HUES48 (cell line): ENCODE measurements at regions not wholly inside any gene's neighbourhood (a gene's known extent, or its start where the extent isn't known, plus 50 kb on each side); places are given as distances from the start of the nearest gene placed in this dataset.

Source experiments
- H3K27ac ChIP-seq: one replicate; pipeline ENCODE4 v1.7.0; 2013; ENCODE audit warnings: low read depth, low read length, inconsistent platforms
- H3K27me3 ChIP-seq: 2 replicates; pipeline ENCODE4 v1.6.1; 2013; ENCODE audit warnings: mild to moderate bottlenecking, low read length; ENCODE audit not compliant: control insufficient read depth, insufficient read depth
- H3K36me3 ChIP-seq: 2 replicates; pipeline ENCODE4 v1.6.1; 2013; ENCODE audit warnings: low read length; ENCODE audit not compliant: control insufficient read depth, insufficient read depth
- H3K4me1 ChIP-seq: 2 replicates; pipeline ENCODE4 v1.6.1; 2013; ENCODE audit warnings: mild to moderate bottlenecking, low read length; ENCODE audit not compliant: control insufficient read depth, insufficient read depth
- H3K4me3 ChIP-seq: 2 replicates; pipeline ENCODE4 v1.5.1; 2013; ENCODE audit warnings: mild to moderate bottlenecking, low read depth, low read length
- H3K9ac ChIP-seq: 2 replicates; pipeline ENCODE4 v1.6.1; 2013; ENCODE audit warnings: mild to moderate bottlenecking, low read depth, low read length, moderate library complexity
- H3K9me3 ChIP-seq: 2 replicates; pipeline ENCODE4 v1.6.1; 2013; ENCODE audit warnings: low read length; ENCODE audit not compliant: control insufficient read depth, insufficient read depth

DNA sequence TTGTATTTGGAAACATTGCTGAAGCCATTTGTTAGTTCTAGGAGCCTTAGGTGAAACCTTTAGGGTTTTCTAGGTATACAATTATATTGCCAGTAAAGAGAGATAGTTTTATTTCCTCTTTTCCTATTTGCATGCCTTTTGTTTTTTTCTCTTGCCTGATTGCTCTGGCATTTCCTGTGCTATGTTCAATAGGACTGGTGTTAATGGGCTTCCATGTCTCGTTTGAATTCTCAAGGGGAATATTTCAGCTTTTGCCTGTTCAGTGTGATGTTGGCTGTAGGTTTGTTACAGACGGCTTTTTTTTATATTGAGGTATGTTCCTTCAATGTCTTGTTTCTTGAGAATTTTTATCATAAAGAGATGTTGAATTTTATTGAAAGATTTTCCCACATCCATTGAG, 1054.9 kb upstream of the NXPH2 start:
- Histone ChIP-seq H3K9ac (no peak overlapping the region), H3K27me3 (no peaks in the 10 kb centered on the region), H3K27ac (peak overlapping the region; percentile 22), H3K9me3 (no peaks in the 10 kb centered on the region), H3K4me1 (peaks cover 27% of the 10 kb centered on the region), H3K4me3 (0 out of 2 replicates have a peak overlapping the region, but pooled peaks have one; percentile 16), H3K36me3 (no peaks in the 10 kb centered on the region)

DNA sequence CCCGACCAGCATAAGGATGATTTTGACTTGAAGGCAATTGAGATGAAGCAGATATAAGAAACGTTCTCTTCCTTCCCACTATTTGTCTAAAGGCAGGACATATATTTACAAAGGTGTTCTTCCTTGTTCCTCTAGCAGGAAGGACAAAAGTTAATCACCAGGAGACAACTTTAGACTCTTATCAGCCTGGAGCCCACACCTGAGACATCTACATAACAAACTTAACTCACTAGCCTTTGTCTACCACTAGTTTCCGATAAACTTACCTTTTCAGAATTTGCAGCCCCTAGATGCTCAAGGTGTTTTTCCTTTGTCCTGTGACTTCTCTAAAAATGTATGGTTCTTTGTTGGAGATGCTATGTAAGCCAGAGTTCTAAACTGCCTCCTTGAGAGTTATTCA, 1047.8 kb upstream of the NXPH2 start:
- Histone ChIP-seq H3K27me3 (no peaks in the 10 kb centered on the region), H3K9ac (no peak overlapping the region), H3K9me3 (no peaks in the 10 kb centered on the region), H3K27ac (no peak overlapping the region), H3K36me3 (no peaks in the 10 kb centered on the region), H3K4me3 (no peak overlapping the region), H3K4me1 (peaks cover 6% of the 10 kb centered on the region)

DNA sequence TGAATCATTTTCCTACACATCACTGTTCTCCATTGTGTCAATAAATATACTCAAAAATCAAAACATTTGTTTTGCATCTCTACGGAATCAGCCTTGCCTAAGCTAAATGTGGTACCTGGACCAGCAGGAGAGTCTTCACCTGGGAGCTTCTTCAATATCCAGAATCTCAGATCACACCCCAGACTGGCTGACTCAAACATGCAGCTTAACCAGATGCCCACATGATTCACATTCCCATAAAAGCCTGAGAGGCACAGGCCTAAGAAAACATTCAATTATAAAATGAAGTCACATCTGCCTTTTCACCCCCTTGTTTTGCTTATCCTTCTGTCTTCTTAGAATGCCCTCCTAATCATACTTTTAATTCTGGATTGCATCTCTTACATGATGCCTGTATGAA, 1045.5 kb upstream of the NXPH2 start:
- H3K36me3 ChIP-seq = no peaks in the 10 kb centered on the region
- peaks cover 6% of the 10 kb centered on the region for H3K4me1 ChIP-seq
- no peaks in the 10 kb centered on the region for H3K27me3 ChIP-seq
- no peak overlapping the region for H3K4me3 ChIP-seq
- H3K9ac ChIP-seq = no peak overlapping the region
- H3K27ac ChIP-seq = no peak overlapping the region
- H3K9me3 ChIP-seq = no peaks in the 10 kb centered on the region

DNA sequence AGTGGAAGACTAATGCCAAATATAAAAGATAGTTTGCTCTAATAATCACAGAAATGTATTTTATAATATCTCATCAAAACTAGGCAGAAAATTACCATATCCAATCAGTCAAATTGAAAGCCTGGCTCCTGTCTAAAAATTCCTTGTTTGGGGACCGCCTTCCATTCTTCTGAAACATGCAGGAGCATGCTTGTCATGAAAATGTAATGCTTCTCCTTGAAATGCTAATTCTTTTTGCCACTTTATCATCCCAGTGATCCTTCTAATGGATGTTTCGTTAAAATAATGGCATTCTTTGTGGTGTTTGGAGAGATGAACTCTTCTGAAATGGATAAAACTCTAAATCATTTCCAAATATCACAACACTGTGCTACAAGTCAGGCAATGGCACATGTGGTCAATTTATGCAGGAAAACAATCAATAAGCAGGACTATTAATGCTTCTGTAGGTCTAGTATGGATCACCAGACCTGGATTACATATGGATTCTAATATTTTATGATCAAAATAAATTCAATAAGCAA, 1039.1 kb upstream of the NXPH2 start:
- no peaks in the 10 kb centered on the region for H3K9me3 ChIP-seq
- H3K4me3 ChIP-seq = no peak overlapping the region
- 0 out of 2 replicates have a peak, but pooled peaks cover under 1% of the 10 kb centered on the region for H3K4me1 ChIP-seq
- H3K27me3 ChIP-seq = no peaks in the 10 kb centered on the region
- no peak overlapping the region for H3K27ac ChIP-seq
- H3K9ac ChIP-seq = no peak overlapping the region
- no peaks in the 10 kb centered on the region for H3K36me3 ChIP-seq

DNA sequence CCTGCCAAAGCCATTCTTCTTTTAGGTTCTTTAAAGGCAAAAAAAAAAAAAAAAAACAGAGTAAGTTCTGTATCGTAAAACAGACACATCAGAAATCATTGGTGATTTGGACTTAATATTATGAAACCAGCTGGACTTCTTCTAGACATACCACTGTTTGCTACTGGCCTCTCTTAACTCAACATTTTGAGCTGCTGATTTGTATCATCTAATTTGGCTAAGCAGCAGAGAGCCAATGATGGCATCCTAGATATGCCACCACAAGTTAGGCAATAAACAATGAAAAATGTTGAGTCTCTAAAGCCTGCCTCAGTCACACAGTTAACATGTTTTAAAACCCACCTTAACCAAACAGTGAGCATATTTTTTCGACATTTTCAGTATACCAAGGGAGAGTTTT, 1034.3 kb upstream of the NXPH2 start:
- H3K4me1 ChIP-seq = peaks cover 6% of the 10 kb centered on the region
- H3K27ac ChIP-seq = no peak overlapping the region
- no peak overlapping the region for H3K4me3 ChIP-seq
- H3K36me3 ChIP-seq = no peaks in the 10 kb centered on the region
- H3K9ac ChIP-seq = no peak overlapping the region
- H3K9me3 ChIP-seq = no peaks in the 10 kb centered on the region
- H3K27me3 ChIP-seq = no peaks in the 10 kb centered on the region

DNA sequence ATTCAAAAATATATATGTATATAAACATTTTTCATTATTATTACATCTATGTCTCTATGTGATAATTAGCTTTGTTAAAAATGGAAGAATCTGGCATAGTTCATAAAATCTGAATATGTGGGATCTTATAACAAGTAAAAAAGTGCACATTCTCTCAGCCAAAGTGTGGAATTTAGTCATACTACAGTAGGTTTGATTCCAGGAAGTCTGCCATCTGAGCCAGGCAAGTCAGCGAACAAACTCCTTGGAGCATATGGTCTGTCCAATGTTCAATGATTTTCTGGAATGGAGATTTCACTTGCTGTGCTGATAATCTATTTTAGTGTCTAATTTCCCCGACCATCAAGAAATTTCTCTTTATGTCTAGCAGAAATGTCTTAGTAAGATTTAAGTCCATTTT, 1033.2 kb upstream of the NXPH2 start:
- no peaks in the 10 kb centered on the region for H3K36me3 ChIP-seq
- no peaks in the 10 kb centered on the region for H3K9me3 ChIP-seq
- no peaks in the 10 kb centered on the region for H3K27me3 ChIP-seq
- no peak overlapping the region for H3K9ac ChIP-seq
- H3K4me1 ChIP-seq = peaks cover 6% of the 10 kb centered on the region
- no peak overlapping the region for H3K4me3 ChIP-seq
- H3K27ac ChIP-seq = no peak overlapping the region

DNA sequence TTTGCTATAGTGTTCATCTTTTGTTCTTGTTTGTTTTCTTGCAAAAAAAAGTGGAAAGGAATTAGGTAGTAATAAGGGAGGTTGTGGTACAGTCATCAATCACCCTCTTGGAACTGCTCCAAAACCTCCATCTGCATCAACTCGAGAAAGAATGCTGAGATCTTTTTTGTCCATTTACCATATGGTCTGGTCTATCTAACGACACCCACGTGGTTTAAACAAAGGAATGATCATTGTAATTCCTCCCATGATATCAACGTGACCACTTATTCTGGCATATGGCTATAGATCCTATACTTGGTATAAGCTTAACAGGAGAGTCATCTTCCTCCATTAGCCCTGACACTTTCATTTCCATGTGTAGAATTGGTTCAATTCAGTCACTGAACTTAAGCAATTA, 1025.3 kb upstream of the NXPH2 start:
- no peak overlapping the region for H3K4me3 ChIP-seq
- no peaks in the 10 kb centered on the region for H3K27me3 ChIP-seq
- no peaks in the 10 kb centered on the region for H3K36me3 ChIP-seq
- H3K9ac ChIP-seq = no peak overlapping the region
- peaks cover 5% of the 10 kb centered on the region; the same call in 1 of the 2 replicates for H3K4me1 ChIP-seq
- no peak overlapping the region for H3K27ac ChIP-seq
- no peaks in the 10 kb centered on the region for H3K9me3 ChIP-seq

DNA sequence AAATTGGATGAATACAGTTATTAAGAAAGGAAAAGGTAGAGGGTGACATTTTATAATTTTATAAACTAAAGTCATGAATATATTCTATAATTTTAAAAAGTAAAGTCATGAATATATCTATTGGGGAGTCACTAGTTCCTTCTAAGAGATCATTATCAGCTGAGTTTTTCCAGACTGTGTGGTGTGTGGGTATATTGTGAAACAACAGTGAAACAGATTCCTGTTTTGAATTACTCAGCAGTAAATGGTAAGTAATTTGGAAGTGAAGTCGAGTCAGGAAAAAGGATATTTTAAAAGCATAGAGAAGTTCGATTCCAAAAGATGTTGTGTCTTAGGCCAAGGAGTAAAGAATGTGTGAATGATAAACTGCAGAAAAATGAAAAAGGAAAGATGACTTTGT, 1018.2 kb upstream of the NXPH2 start:
- peaks cover 15% of the 10 kb centered on the region for H3K4me1 ChIP-seq
- H3K9me3 ChIP-seq = no peaks in the 10 kb centered on the region
- no peak overlapping the region for H3K9ac ChIP-seq
- no peaks in the 10 kb centered on the region for H3K27me3 ChIP-seq
- no peaks in the 10 kb centered on the region for H3K36me3 ChIP-seq
- no peak overlapping the region for H3K4me3 ChIP-seq
- no peak overlapping the region for H3K27ac ChIP-seq

DNA sequence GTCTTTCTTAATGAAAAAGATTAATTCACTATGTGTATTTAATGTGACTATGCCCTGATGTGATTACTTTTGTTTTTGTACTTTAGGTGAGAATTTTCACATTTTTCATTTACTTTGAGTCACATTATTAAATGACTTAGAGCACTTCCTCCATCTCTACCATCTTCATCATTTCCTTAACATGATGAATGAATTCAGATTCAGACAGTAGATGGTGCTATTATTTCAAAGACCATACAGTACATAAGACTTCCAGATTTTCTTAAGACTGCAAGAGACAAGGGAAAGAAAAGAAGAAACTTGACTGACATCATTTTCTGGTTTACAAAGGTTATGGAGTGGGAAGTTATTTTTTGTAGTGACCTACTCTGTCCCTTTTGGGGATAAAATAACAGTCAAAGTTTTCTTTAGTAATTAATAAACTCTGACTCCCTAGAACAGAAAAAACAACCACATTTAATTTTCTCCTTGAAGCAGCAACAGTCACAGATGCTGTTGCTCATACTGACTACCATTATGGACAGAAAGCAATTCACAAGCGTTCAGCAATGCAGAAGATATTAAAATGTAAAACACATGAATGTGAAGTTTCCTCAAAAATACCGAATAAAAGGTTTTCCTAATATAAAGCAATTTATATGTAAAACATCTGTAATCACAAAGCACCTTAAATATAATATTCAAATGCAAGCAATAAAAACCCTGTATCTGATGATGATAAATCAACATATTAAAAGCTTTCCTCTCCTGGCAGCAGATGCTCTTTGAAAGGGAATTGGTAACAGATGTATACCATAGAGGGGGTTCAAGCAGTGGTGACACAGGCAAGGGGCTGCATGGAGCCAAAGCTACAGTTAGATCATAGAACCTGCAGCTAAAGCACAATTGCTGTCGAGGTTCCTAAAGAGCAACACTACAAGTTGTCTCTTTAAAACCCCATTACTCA, 1010.9 kb upstream of the NXPH2 start:
- H3K9ac ChIP-seq = no peak overlapping the region
- no peaks in the 10 kb centered on the region; the same call in 1 of the 2 replicates for H3K4me1 ChIP-seq
- no peaks in the 10 kb centered on the region for H3K36me3 ChIP-seq
- no peak overlapping the region for H3K27ac ChIP-seq
- H3K9me3 ChIP-seq = no peaks in the 10 kb centered on the region
- no peaks in the 10 kb centered on the region for H3K27me3 ChIP-seq
- H3K4me3 ChIP-seq = no peak overlapping the region

DNA sequence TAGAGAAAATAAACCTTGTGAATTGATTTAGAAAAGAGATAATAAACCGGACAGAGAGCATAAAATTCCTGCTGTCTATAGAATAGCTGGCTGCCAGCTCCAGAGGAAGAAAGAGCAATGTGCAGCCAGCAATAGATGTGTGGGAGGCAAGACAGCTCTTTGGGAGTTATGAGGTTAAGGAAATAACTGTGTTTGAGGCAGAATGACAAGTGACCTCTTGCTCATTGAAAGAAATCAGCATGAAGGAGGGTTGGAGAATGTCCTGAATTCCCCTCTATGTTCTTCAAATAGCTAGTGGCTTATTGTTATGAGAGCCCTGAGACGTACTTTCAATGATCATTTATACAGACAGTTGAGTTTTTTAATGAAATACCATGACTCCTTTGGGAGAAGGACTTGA, 1009.9 kb upstream of the NXPH2 start:
- no peaks in the 10 kb centered on the region for H3K9me3 ChIP-seq
- H3K36me3 ChIP-seq = no peaks in the 10 kb centered on the region
- no peak overlapping the region for H3K9ac ChIP-seq
- H3K4me1 ChIP-seq = no peaks in the 10 kb centered on the region; the same call in 1 of the 2 replicates
- H3K27me3 ChIP-seq = no peaks in the 10 kb centered on the region
- H3K27ac ChIP-seq = no peak overlapping the region
- no peak overlapping the region for H3K4me3 ChIP-seq

DNA sequence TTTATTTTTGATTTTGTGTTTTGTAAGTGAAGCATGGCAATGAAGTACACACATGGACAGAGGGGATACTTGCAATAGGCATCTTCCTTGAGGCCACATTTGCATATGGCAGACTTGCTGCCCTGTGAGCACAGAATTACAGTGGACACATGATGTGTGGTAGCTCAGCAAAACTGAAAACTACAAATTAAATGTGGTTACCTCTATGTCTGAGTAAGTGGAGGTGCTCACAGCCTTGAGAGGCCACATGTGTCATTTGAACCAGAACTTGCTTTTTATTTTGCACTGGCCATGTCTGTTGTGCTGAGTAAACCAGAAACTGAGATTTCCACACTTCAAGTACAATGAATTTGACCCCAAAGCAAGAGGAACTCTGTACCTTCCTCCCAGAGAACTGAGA, 998.5 kb upstream of the NXPH2 start:
- no peaks in the 10 kb centered on the region for H3K9me3 ChIP-seq
- H3K36me3 ChIP-seq = no peaks in the 10 kb centered on the region
- no peaks in the 10 kb centered on the region for H3K4me1 ChIP-seq
- H3K27me3 ChIP-seq = no peaks in the 10 kb centered on the region
- no peak overlapping the region for H3K9ac ChIP-seq
- H3K4me3 ChIP-seq = no peak overlapping the region
- no peak overlapping the region for H3K27ac ChIP-seq
